ENCODE measurements at regions not wholly inside any gene's neighbourhood (a gene's known extent, or its start where the extent isn't known, plus 50 kb on each side); places are given as distances from the start of the nearest gene placed in this dataset.

DNA sequence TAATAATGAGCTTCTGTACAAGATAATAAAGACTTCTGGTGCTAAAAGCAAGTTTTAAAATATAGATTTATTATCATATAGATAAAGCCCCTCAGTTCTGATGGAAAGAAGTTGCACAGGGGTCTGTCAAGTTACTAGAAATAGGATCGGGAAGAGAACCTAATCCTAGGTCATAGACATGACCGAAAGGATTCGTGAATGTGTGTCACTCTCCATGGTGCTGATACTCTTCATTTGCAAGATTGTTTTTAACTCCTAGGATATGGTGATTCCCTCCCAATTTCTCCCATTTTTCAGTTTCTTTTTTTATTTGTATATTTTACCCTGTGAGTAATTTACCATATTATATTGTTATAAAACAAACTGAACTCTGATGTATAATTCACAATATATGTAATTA lies 58.9 kb upstream of the CTNNA2 start:
- TF ChIP-seq, protein P1, sequence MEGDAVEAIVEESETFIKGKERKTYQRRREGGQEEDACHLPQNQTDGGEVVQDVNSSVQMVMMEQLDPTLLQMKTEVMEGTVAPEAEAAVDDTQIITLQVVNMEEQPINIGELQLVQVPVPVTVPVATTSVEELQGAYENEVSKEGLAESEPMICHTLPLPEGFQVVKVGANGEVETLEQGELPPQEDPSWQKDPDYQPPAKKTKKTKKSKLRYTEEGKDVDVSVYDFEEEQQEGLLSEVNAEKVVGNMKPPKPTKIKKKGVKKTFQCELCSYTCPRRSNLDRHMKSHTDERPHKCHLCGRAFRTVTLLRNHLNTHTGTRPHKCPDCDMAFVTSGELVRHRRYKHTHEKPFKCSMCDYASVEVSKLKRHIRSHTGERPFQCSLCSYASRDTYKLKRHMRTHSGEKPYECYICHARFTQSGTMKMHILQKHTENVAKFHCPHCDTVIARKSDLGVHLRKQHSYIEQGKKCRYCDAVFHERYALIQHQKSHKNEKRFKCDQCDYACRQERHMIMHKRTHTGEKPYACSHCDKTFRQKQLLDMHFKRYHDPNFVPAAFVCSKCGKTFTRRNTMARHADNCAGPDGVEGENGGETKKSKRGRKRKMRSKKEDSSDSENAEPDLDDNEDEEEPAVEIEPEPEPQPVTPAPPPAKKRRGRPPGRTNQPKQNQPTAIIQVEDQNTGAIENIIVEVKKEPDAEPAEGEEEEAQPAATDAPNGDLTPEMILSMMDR (IDR thresholded peaks at IDR 0.05): no peak
- Histone ChIP-seq H3K9me3 (no peaks in the 10 kb centered on the region), H3K4me3 (no peak overlapping the region), H3K36me3 (no peaks in the 10 kb centered on the region), H3K27me3 (no peaks in the 10 kb centered on the region), H3K4me1 (no peaks in the 10 kb centered on the region), H3K27ac (no peak overlapping the region)
- DNase-seq (ENCODE audit: low spot score): no peak

DNA sequence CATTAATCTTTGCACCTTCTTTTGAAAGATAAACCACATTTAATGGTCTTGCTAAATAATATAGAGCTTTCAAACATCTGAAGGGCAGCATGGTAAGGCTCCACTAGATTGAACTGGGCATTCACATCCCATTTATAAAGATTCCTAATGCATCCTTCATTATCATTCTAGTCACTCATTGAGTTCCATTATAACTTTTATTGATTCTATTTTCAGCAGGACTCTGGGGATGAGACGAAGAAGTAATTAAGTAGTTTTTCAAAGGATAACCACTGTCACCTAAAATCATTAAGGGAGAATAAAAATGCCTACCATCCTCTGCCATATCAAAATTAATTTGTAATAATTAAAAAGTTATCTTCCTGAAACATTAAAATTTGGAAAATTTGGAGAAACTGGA lies 60.2 kb upstream of the CTNNA2 start:
- Histone ChIP-seq H3K27ac (no peak overlapping the region), H3K36me3 (no peaks in the 10 kb centered on the region), H3K9me3 (no peaks in the 10 kb centered on the region), H3K4me3 (no peak overlapping the region), H3K27me3 (no peaks in the 10 kb centered on the region), H3K4me1 (no peaks in the 10 kb centered on the region)
- DNase-seq (ENCODE audit: low spot score): no peak
- TF ChIP-seq, protein P1 (IDR thresholded peaks at IDR 0.05): no peak

DNA sequence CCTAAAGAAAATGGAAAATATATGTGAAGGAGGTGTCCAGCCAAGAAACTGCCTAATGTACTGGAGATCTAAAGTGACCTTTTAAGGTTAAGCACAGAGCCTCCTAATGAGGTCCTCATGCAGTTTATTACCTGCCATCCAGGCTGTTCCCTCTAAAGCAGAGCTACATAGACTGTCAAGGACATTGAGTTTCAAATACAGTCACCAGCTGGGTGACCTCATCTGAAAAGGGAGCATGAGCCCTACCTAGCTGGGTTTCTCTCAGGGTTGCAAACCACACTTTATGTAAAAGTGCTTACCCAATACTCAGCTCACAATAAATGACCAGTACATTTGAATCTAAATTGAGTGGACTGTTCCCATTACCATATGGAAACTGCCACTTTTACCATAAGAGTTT lies 65.4 kb upstream of the CTNNA2 start:
- no peaks in the 10 kb centered on the region for H3K36me3 ChIP-seq
- H3K9me3 ChIP-seq: no peaks in the 10 kb centered on the region
- no peak overlapping the region for H3K4me3 ChIP-seq
- H3K4me1 ChIP-seq: no peaks in the 10 kb centered on the region
- TF ChIP-seq, protein P1 (IDR thresholded peaks at IDR 0.05): no peak
- no peak overlapping the region for H3K27ac ChIP-seq
- no peak for DNase-seq (ENCODE audit: low spot score)
- no peaks in the 10 kb centered on the region for H3K27me3 ChIP-seq

DNA sequence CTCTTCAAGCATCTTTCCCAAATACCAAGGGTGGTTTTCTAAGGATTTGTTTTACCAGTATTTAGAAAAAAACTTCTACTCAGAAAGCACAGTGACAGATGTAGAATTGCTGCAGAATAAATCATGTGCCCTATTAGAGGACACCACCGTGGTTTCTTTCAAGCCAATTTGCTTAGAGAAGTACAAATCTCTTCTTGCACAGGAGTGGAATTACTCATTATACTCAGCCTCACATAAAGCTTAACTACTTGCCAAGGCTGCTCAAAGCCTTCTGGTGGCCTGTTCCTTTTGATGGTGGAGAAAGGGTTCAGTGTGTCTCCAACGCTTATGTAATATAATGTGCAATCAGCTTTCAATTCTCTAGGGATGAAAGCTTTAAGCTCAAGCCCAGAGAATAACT lies 66.5 kb upstream of the CTNNA2 start:
- TF ChIP-seq, protein P1 (IDR thresholded peaks at IDR 0.05): no peak
- H3K27me3 ChIP-seq: no peaks in the 10 kb centered on the region
- H3K36me3 ChIP-seq: no peaks in the 10 kb centered on the region
- H3K9me3 ChIP-seq: no peaks in the 10 kb centered on the region
- no peak for DNase-seq (ENCODE audit: low spot score)
- H3K4me1 ChIP-seq: no peaks in the 10 kb centered on the region
- no peak overlapping the region for H3K4me3 ChIP-seq
- no peak overlapping the region for H3K27ac ChIP-seq

DNA sequence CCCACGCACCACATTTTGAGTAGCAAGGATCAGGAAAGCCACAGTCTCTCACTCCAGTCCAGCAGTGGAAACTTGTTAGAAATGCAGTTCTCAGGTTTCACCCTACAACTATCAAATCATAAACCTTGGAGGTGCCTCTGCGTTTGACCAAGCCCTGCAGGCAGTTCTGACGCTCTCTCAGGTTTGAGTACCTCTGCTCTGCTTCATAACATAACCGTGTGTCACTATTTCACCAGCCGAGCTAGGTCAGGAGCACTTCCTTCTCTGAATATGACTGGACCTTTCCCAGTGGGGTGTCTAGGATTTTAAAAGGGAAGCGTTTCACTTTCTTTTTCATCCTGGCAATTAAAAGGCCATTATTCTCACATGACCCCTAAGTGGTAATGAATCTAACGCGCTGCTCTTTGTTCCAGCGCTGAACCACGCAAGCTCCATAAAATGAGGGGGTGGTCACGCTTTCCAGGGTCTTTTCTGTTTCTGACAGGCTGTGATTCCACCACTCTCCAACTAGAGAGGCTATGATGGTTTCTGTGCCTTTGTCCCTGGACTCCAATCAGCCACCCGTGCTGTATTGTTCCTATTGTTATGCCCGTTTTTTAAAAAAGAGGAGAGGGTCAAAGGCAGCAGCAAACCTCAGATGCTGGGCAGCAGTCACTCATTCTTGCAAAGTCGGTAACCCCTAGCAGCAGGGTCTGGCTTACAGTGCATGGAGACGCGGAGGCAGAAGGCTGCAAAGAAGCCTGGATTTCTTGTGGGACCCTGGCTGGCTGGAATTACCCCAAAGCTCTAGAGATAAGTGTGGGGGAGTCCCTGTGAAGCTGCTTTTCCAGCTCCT lies 75.2 kb upstream of the CTNNA2 start:
- TF ChIP-seq, protein P1 (IDR thresholded peaks at IDR 0.05): no peak
- H3K9me3 ChIP-seq: no peaks in the 10 kb centered on the region
- no peak for DNase-seq (ENCODE audit: low spot score)
- H3K27ac ChIP-seq: no peak overlapping the region
- H3K36me3 ChIP-seq: no peaks in the 10 kb centered on the region
- no peaks in the 10 kb centered on the region for H3K27me3 ChIP-seq
- H3K4me3 ChIP-seq: no peak overlapping the region
- H3K4me1 ChIP-seq: no peaks in the 10 kb centered on the region

DNA sequence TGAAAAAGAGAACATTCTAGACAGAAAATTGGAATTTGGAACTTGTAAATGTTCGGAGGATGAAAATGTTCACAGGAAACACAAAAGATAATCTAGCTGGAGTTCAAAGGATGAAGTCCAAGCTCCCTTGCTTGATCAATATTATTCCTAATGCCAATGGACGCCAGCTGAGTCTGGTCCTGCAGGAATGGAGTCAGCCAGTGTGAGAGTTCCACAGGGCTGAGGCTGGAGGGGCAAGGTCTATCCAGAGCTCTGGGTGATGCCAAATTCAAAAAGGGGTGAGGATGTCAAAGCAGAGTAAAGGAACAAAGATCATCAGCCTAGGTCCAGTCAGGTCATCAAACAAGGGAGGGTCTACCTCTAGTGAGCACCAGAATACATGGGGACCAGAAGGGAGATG lies 78.5 kb upstream of the CTNNA2 start:
- no peak overlapping the region for H3K27ac ChIP-seq
- no peak overlapping the region for H3K4me3 ChIP-seq
- H3K9me3 ChIP-seq: no peaks in the 10 kb centered on the region
- no peaks in the 10 kb centered on the region for H3K27me3 ChIP-seq
- no peaks in the 10 kb centered on the region for H3K36me3 ChIP-seq
- no peaks in the 10 kb centered on the region for H3K4me1 ChIP-seq
- TF ChIP-seq, protein P1 (IDR thresholded peaks at IDR 0.05): no peak
- no peak for DNase-seq (ENCODE audit: low spot score)

Data from right atrium auricular region (tissue), 2 donors.